Fibroblast of skin of scalp (primary cell): ENCODE measurements at regions not wholly inside any gene's neighbourhood (a gene's known extent, or its start where the extent isn't known, plus 50 kb on each side); places are given as distances from the start of the nearest gene placed in this dataset.

Experiments
- DNase-seq: peaks from one replicate; pipeline ENCODE4 v3.0.0-alpha.2; 2013

DNA sequence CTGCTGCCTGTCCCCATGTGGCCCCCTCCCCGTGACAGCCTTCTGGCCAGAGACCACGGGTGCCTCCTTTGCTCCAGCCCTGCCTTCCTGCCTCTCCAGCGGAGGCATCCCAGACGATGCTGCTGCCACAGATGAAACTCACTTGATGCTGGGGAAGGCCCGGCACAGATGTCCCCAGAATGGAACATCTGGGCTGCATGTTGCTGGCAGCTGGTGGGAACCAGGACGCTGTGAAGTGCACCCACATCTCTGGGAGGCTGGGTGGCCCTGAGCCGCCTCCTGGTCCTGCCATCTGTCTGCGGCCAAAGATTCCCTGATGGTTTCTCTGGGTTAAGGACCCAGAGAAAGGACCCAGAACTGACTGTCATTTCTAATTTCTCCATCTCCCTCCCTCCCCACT, 51.9 kb upstream of the PTPRS start:
- DNase-seq, result no peak

DNA sequence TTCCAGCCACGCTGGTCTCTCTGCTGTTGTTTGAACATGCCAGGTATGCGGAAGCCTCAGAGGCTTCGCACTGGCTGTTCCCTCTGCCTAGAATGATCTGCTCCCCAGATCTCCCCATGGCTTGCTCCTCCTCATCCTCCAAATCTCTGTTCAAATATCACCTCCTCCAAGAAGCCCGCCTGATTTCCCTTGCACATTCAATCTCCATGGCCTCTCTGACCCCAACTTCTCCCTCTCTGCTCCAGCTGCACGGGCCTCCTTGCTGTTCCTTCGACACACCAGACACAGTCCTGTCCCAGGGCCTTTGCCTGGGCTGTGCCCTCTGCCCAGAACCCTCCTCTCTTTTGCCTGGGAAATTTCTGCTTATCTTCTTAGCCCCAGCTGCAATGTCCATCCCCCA, 52.5 kb upstream of the PTPRS start:
- no peak for DNase-seq

DNA sequence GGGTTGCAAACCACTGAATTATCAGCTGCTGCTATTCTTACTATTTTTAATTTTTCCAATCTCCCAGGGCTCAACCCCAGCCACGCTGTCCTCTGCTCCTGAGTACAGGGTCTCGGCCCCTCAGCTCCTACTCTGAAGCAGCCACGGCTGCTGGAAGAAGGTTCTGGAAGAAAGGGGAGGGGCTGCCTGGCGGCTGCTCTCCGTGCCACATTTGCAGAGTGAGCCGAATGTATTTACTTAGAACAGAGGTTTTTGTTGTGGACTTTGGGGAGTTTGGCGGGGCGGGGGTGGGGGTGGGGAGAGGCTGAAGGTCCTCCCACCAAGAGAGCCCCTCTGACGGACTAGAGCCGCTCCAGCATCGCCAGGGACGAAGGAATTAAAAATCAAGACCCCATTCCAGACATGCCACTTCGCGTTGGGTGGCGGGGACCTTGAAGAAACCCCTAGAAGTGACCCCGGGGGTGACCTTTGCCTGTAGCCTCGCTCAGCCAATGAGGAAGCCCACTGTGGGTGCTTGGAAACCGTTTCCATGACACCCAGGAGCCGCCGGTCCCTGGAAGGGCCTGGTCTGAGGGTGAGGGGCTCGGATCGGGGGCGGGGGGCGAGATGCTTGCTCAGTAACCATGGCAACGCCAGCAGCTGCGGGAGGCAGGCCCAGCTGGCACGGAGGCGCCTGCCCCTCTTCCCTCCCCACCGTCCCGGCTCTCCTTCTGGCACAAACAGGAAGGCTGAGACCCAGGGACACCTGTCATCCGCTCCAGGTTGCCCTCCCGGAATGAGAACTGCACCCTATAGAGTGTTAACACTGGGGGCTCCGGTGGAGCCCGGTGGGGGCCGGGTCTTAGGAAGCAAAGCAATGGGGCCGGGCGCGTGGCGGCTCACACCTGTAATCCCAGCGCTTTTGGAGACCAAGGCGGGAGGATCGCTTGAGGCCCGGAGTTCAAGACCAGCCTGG, 54.2 kb upstream of the PTPRS start:
- DNase-seq, result no peak

DNA sequence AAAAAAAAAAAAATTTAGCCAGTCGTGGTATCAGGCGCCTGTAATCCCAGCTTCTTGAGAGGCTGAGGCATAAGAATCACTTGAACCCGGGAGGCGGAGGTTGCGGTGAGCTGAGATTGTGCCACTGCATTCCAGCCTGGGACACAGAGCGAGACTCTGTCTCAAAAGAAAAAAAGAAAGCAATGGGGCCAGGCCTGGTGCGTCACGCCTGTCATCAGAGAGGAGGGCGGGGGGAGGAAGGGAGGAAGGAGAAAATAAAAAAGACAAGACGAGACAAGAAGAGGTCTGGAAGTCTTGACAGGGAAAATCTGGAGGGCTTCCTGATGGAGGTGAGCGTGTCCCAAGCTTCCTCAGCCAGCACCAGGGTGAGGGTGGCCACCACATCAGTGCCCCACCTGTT, 54.9 kb upstream of the PTPRS start:
- peak; percentile 3 for DNase-seq

DNA sequence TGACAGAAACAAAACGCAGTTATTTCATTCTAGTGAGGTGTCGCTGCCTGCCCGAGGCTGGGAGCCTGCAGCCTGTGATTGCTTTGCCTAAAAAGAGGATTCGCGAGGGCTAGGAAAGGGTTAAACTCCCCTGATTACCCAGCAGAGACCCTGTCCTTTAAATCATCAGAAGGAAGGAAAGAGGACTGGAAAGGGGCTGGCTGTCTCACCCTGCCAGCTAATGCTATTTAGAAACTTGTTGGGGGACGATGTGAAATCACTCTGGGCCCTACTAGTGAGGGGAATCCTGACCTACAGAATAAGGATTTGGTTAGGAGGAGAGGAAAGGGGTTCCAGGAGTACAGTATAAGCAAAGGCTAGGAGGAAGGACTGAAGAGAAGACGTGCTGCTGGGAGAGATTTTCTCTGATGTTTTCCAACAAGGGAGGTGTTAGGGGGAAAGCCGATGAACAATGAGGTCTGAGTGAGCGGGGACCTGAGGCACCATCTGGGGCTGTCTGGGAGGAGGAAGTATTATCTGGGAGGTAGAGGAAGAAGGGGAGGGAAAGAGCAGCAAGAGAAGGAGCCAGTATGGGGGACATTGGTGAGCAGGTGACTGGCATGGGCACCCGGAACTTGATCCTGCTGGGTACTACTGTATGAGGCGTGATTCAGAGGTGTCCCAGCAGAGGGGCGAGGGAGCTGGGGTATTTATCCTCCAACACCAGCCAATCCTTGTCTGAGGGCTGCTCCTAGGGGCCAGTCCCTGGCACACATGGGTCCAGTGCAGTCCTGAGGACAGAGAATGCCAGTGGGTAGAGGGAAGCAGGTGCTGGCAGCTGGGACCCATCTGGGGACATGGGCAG, 55.7 kb upstream of the PTPRS start:
- DNase-seq, result no peak

DNA sequence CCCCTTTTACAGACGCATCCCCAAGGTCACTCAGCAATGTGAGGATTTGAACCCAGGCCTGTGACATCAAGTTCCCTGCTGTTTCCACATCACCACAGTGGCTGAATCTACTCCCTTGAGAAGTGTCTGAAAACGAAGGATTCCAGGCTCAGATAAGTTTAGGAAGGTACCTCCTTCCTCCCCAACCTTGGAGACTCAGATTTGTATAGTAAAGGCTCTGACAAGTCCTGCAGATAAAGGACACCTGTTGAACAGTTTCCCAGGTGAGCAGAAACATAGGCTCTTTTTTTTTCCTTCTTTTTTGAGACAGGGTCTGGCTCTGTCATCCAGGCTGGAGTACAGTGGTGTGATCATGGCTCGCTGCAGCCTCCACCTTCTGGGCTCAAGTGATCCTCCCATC, 56.4 kb upstream of the PTPRS start:
- DNase-seq, result no peak

DNA sequence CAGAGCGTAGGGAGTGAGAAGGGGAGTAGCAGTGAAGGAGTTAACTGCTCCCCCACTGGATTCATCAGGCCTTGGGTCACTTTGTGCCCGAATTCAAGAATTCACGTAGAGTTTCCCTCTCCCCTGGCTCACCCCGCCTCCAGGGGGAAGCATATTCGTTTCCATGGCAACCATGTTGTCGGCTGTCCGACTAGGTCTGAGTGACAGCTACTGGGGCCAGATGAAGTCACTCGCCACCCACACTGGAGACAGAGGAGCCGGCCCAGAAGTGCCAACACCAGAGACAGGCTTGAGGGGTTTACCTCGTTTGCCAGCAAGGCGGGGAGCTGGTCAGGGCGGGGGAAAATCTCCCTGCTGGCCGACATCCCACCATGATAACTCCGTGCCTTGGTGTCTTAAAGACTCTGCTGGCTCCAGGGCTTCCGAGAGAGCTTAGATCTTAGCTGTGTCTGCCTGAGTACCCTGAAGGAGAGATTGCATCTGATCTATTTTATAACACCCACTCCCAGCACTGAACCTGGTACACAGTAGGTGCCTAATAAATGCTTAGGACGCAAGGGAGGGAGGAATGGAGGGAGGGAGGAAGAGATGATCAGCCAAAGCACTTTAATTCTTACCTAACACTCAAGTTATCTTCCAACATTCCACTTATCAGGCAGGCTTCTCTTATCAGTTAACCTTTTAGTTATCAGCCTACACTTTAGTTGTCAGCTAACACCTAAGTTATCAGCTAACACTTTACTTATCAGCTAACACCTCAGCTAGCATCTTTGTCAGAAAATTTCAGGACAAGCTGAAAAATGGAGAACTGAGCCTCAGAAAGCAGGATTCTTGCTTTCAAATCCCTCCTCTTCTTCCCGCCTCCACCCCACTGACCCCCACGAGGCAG, 57.2 kb upstream of the ZNRF4 start:
- no peak for DNase-seq

DNA sequence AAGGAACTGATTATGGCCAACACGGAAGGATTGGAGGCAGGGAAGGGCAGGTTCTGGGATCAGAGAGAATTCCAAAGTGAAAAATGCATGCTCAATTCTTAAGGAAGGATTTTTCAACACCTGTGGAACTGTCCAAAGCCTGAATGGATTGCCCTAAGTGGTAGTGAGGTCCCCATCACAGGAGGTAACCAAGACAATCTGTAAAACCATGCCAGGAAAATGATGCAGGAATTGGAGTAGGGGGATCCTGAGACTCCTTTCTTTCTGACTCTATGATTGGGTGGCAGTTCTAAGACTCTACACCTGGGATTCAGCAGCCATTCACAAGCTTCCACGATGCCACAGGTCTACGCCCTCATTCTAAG, 56.5 kb upstream of the ZNRF4 start:
- DNase-seq, result no peak

DNA sequence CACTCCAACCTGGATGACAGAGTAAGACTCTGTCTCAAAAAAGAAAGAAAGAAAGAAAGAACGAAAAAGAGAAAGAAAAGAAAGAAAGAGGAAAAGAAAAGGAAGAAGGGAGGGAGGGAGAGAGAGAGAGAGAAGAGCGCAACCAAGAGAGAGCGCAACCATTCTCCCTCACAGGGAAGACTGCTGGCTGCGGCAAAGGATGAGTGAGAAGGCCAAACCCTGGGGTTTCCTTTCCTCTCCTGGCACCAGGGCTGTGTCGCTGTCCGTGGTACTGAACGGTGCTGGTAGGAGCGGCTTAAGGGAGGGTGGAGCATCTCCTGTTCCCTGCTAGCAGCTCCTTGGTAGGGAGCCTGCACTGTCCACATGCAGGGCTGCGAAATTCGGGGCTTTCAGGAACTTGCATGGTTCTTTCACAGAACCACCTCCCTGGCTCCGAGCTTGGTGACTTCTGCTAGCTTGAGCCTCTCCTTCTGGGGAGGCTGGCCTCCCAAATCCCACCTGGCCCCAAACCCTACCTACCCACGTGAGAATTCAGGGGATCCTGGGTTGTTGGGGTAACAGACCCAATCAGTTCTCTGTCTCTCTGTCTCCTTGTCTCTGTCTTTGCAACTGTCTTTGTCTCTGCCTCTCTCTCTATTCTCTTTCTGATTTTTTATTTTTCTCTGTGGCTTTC, 51.1 kb upstream of the ZNRF4 start:
- DNase-seq, result peak; percentile 88
